Aorta (tissue), 5 donors: ENCODE measurements at regions not wholly inside any gene's neighbourhood (a gene's known extent, or its start where the extent isn't known, plus 50 kb on each side); places are given as distances from the start of the nearest gene placed in this dataset.
"Not testable (repeated sequence)": the region's sequence is repeated elsewhere in the genome, so short reads cannot be mapped to it uniquely, and the experiment has no call there.

Experiments used
- ATAC-seq: fragments of 200-7000 bp; cut with Tn5 transposase; one replicate; pipeline ENCODE4 v1.9.1; 2022; ENCODE audit warnings: moderate library complexity; ENCODE audit not compliant: low FRiP score
- DNase-seq, 2 donors: peaks; one replicate each; pipeline ENCODE4 v3.0.0-alpha.2; 2020
- H3K27ac ChIP-seq, 2 donors: one replicate each; pipeline ENCODE4 v1.5.1; 2013; ENCODE audit warnings: low read length in 2 of 2, mild to moderate bottlenecking in 2 of 2, moderate library complexity in 2 of 2, control low read depth in 1 of 2, inconsistent platforms in 1 of 2, low read depth in 1 of 2
- H3K27me3 ChIP-seq, 2 donors: one replicate each; pipeline ENCODE4 v1.6.1; 2013; ENCODE audit warnings: control low read depth in 1 of 2, low read length in 1 of 2, mild to moderate bottlenecking in 1 of 2, moderate library complexity in 1 of 2; ENCODE audit not compliant: insufficient read depth in 2 of 2, control insufficient read depth in 1 of 2
- H3K36me3 ChIP-seq, 2 donors: one replicate each; pipeline ENCODE4 v1.6.1; 2013; ENCODE audit warnings: control low read depth in 1 of 2, low read length in 1 of 2, mild to moderate bottlenecking in 1 of 2; ENCODE audit not compliant: insufficient read depth in 2 of 2, control insufficient read depth in 1 of 2
- H3K4me1 ChIP-seq, 2 donors: one replicate each; pipeline ENCODE4 v1.6.1; 2013; ENCODE audit warnings: low read length in 2 of 2, control low read depth in 1 of 2, mild to moderate bottlenecking in 1 of 2, moderate library complexity in 1 of 2; ENCODE audit not compliant: insufficient read depth in 2 of 2, control insufficient read depth in 1 of 2
- H3K4me3 ChIP-seq, 2 donors: one replicate each; pipeline ENCODE4 v1.5.1; 2013; ENCODE audit warnings: low read length in 2 of 2, control low read depth in 1 of 2, mild to moderate bottlenecking in 1 of 2
- H3K9me3 ChIP-seq: one replicate; pipeline ENCODE4 v1.6.1; 2013; ENCODE audit warnings: mild to moderate bottlenecking, low read length; ENCODE audit not compliant: control insufficient read depth
- WGBS, 2 donors: extraction: QIAGEN DNeasy Blood & Tissue Kit; methylation state at CpG; one replicate each; pipeline ENCODE4 v1.1.7; 2013; 5-methylcytosine and 5-hydroxymethylcytosine counted together
- intact Hi-C, 2 donors: fragments of 100-400 bp; cut with DNase I; formaldehyde crosslinking; loops; one replicate each; pipeline versions ENCODE4 v1.14.2 to v1.15.0; 2022
- donor health status: healthy with polysubstance abuse.
- donor health status: Bipolar disorder and iron deficiency.
- donor health status: DM: no; HTN: no; CAD: no.
- donor health status: DM: no; HTN: no; CAD: no.
- donor health status: DM: yes; HTN: yes; CAD: no.

DNA sequence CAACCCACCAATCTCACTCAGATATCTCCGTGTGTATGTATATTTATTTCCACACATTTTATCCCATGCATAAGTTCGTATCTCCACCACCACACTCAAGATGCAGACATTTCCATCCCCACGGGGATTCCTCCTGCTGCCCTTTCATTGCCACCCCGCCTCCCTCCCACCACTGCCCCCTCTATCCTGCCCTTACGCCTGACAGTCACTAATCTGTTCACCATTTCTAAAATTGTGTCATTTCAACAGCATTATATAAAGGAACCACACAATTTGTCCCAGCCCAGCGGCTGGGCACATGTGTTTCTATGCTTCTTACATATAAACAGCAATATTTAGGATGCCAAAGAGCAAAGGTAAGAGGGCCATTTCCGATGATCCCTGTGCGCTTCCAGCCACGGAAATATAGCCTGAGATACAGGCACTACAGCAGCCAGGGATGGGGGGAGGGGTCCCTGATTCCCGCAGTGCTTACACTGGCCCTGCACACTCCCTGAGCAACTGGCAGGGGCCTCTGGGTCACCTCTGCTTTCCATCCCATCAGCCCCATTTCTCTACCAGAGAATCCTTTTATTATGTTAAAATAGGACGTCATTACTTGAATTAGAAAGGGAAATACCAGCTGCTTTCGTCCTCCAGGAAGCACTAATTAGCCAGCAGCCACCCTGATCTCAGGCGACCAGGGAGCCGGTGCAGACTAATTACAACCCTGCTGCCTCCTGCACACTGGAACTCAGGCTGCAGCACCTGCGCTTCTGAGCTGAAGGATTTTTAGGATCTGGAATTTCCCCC lies 372.0 kb upstream of the ATP10A start:
- Histone ChIP-seq H3K9me3 (no peaks in the 10 kb centered on the region), H3K27me3 (no peaks in the 10 kb centered on the region), H3K4me1 (no peaks in the 10 kb centered on the region), H3K4me3 (no peak overlapping the region), H3K27ac (no peak overlapping the region), H3K36me3 (no peaks in the 10 kb centered on the region)
- WGBS, 2 donors = 27 to 29% methylated on average over 15 of the region's 15 CpGs
- intact Hi-C loops = no loop called here
- no peak for ATAC-seq
- no peak for DNase-seq

DNA sequence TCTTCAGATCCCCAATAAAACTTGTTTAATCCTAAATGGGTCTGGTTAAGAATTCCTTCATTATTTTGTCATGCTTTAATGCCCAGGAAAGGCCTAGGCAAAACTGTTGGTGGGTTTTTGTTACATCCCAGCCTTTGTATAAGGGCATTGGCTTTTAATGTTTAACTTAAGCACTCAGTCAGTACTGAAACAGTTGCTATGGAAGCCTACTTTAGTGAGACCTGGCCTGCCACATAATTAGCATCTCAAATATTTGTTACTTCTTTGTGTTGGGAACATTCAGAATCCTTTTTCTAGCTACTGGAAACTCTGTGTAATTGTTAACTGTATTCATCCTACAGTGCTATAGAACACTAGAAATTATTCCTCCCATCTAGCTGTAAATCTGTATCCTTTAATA lies 369.6 kb upstream of the ATP10A start:
- intact Hi-C loops = no loop called here
- H3K4me3 ChIP-seq = no peak overlapping the region
- DNase-seq (no peak), ATAC-seq (no peak)
- no peaks in the 10 kb centered on the region for H3K27me3 ChIP-seq
- H3K9me3 ChIP-seq = peaks cover 1% of the 10 kb centered on the region
- no peak overlapping the region for H3K27ac ChIP-seq
- no peaks in the 10 kb centered on the region for H3K4me1 ChIP-seq
- no peaks in the 10 kb centered on the region for H3K36me3 ChIP-seq

DNA sequence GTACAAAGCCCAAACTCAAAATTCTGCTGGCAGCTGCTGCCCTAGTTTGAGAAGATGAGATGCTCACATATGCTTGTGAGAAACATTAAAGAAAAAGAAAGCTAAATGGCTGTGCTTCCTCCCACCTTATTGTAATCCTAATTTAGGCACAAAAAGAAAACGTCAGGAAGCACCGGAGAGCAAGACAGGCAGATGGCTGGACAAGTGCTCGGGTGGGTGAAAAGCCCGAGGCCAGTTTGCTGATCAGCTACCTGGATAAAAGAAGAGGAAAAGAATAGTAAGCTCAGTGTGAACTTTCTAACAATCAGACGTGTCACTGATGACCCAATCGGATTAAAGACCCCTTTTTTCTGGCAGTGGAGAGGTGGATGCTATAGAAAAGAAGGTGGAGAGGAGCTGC lies 368.0 kb upstream of the ATP10A start:
- Histone ChIP-seq H3K4me1 (no peaks in the 10 kb centered on the region), H3K27me3 (no peaks in the 10 kb centered on the region), H3K4me3 (no peak overlapping the region), H3K36me3 (no peaks in the 10 kb centered on the region), H3K27ac (no peak overlapping the region), H3K9me3 (peaks cover 1% of the 10 kb centered on the region)
- no peak for DNase-seq
- intact Hi-C loops = no loop called here
- no peak for ATAC-seq
- 59 to 62% methylated on average over 6 of the region's 6 CpGs for whole genome bisulfite sequencing, 2 donors

DNA sequence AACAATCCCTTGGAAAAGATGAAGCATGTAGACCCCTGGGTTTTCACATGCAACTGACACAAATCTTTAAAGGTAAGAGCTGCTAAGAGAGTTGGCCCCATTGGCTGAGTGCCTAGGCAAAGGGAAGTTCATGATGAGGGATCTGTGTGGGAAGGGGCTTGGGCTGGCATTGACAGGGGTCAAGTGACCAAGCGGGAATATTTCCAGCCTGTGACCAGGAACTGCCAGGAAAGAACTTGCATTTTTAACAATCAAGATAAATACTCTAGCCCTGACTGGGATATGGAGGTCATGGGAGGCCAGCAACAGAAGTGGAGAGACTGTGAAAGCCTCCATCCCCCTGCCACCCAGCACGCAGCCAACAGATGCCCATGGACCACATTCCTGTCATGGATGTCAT lies 361.1 kb upstream of the ATP10A start:
- WGBS, 2 donors = 73 to 87% methylated on average over 2 of the region's 2 CpGs
- intact Hi-C loops = no loop called here
- ATAC-seq = no peak

DNA sequence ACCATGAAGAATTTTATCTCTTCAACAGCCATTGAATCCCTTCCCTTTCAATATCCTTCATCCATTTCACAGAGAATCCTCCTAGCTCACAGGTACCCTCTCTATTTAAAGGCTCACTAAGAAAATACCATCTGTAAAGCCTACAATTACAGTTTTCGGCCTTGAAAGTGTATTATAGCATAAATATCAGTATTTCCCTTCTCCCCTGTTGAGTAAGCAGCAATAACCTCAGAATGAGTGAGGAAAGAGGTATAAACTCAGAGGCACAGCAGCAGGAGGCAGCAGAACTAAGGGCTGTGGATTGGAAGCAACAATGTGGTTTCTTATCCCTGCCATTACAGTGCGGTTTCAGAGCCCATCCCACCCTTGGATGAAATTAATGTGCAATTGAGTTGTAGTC lies 360.6 kb upstream of the ATP10A start:
- Histone ChIP-seq H3K27ac (no peak overlapping the region), H3K9me3 (peaks cover 2% of the 10 kb centered on the region), H3K27me3 (peaks cover 0 to 1% of the 10 kb centered on the region in 2 donors), H3K36me3 (no peaks in the 10 kb centered on the region), H3K4me1 (no peaks in the 10 kb centered on the region), H3K4me3 (no peak overlapping the region)
- intact Hi-C loops = no loop called here
- ATAC-seq = no peak
- 76 to 77% methylated on average over 2 of the region's 2 CpGs for WGBS, 2 donors
- no peak for DNase-seq

More for the DNA sequence above, 361.1 kb upstream of the ATP10A start:
- H3K27ac ChIP-seq = no peak overlapping the region
- no peak overlapping the region for H3K4me3 ChIP-seq
- no peak for DNase-seq
- H3K9me3 ChIP-seq = peaks cover 2% of the 10 kb centered on the region
- H3K27me3 ChIP-seq = peaks cover 0 to under 1% of the 10 kb centered on the region in 2 donors
- no peaks in the 10 kb centered on the region for H3K36me3 ChIP-seq
- H3K4me1 ChIP-seq = no peaks in the 10 kb centered on the region

DNA sequence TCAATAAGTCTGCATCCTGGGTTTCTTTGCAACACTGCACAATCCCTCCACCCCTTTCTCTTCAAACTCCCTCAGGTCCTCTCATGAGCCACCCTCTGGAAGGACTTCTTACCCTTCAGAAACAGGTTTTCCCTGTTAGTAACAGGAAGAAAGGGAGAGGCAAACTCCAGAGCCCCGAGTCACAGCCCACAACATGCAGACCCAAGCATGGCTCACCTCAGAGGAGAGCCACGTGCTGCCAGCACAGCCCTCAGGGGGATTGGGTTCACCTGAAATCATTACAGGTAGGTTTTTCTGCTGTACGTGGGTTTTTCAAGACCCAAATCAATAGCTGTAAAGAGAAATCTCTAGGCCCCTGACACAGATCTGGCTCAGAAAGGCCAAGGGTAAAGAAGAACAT lies 359.7 kb upstream of the ATP10A start:
- Histone ChIP-seq H3K36me3 (no peaks in the 10 kb centered on the region), H3K4me3 (no peak overlapping the region), H3K9me3 (peaks cover 2% of the 10 kb centered on the region), H3K27ac (no peak overlapping the region), H3K4me1 (no peaks in the 10 kb centered on the region), H3K27me3 (peaks cover 0 to 1% of the 10 kb centered on the region in 2 donors)
- ATAC-seq (no peak), DNase-seq (no peak)
- intact Hi-C loops = no loop called here
- 64 to 68% methylated on average over 3 of the region's 3 CpGs for WGBS, 2 donors

DNA sequence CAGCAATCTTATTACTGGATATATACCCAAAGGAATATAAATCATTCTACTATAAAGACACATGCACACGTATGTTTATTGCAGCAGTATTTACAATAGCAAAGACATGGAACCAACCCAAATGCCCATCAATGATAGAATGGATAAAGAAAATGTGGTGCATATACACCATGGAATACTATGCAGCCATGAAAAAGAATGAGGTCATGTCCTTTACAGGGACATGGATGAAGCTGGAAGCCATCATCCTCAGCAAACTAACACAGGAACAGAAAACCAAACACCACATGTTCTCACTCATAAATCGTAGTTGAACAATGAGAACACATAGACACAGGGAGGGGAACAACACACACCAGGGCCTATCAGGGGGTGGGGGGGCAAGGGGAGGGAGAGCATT lies 353.9 kb upstream of the ATP10A start:
- 87 to 96% methylated on average over 2 of the region's 2 CpGs for WGBS, 2 donors
- H3K27ac ChIP-seq, H3K4me3 ChIP-seq, H3K27me3 ChIP-seq, DNase-seq, intact Hi-C loops, H3K4me1 ChIP-seq, H3K36me3 ChIP-seq, H3K9me3 ChIP-seq, ATAC-seq: not testable (repeated sequence)

DNA sequence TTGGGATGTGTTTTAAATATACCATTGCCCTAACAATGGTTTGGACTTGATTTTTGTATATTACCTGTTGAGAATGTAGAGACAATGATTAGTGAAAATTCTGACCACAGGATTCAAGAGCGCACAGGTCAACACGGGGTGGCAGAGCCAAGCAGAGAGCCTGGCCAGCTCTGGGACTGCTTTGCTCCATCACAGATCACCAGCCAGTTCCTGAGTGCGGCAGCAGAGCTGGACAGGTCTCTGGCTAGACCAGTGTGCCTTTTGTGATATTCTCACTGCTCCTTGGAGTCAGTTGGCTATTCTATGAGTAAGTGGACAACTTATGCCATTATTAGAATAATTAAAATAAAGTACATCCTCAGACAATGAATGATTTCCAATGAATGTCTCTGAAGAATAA lies 351.2 kb upstream of the ATP10A start:
- DNase-seq = no peak
- H3K9me3 ChIP-seq = no peaks in the 10 kb centered on the region
- H3K4me1 ChIP-seq = no peaks in the 10 kb centered on the region
- intact Hi-C loops = no loop called here
- peaks cover 0 to under 1% of the 10 kb centered on the region in 2 donors for H3K27me3 ChIP-seq
- H3K36me3 ChIP-seq = no peaks in the 10 kb centered on the region
- H3K27ac ChIP-seq = no peak overlapping the region
- ATAC-seq = no peak
- H3K4me3 ChIP-seq = no peak overlapping the region
- WGBS, 2 donors = 78 to 81% methylated on average over 3 of the region's 3 CpGs

DNA sequence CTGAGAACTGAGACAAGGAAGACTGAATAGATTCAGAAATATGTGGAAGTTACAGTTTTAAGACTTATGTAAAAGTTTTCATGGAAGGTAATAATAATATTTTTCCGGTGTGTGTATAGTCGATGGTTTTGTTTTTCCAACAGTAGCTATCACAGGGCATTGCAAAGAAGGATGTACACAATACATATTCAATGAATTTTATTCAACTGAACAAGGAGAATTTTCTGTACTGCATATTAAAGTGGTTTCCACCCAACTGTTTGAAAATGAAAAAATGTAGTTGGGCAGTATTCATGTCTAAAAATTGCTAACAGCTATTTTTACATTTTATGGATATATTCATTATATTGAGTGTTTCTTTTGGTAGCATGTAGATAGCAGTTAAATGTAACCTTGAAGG lies 350.3 kb upstream of the ATP10A start:
- Histone ChIP-seq H3K27ac (no peak overlapping the region), H3K4me1 (no peaks in the 10 kb centered on the region), H3K27me3 (no peaks in the 10 kb centered on the region), H3K9me3 (peaks cover 1% of the 10 kb centered on the region), H3K4me3 (no peak overlapping the region), H3K36me3 (no peaks in the 10 kb centered on the region)
- ATAC-seq (no peak), DNase-seq (no peak)
- intact Hi-C loops = no loop called here
- 69% methylated on average over 2 of the region's 2 CpGs for WGBS, 2 donors
